HCT116 (cell line): ENCODE measurements at regions not wholly inside any gene's neighbourhood (a gene's known extent, or its start where the extent isn't known, plus 50 kb on each side); places are given as distances from the start of the nearest gene placed in this dataset.

Source experiments
- ATAC-seq: fragments of 200-7000 bp; cut with Tn5 transposase; 2 replicates; pipeline ENCODE4 v1.9.1; 2020; ENCODE audit warnings: mild to moderate bottlenecking, moderate library complexity
- BruUV-seq: library from RNA; stranded (reverse); fragments of 400-500 nt; replicated peaks from 2 replicates; lab custom pipeline; 2021; lab: Mats Ljungman, UMichigan
- CTCF ChIA-PET: fragments of 300-600 bp; sonication (Branson Sonifier 250); formaldehyde crosslinking; loops from one replicate; lab custom pipeline; 2021; ENCODE audit warnings: antibody characterized with exemption; lab: Charles Lee
- POLR2A ChIA-PET: fragments of 300-600, 350-600 bp; sonication (Branson Sonifier 250); formaldehyde crosslinking; loops from one replicate; lab custom pipeline; 2021; ENCODE audit warnings: antibody characterized with exemption; lab: Charles Lee
- RAD21 ChIA-PET, 2 experiments: fragments of 300-600 bp; sonication (Branson Sonifier 250); formaldehyde crosslinking; loops; one replicate each; lab custom pipeline; 2023; ENCODE audit warnings: low total read pairs in 2 of 2; ENCODE audit not compliant: uncharacterized antibody in 2 of 2, unreplicated experiment in 2 of 2, low non-redundant PET in 1 of 2; lab: Charles Lee
- DNase-seq: peaks from one replicate; pipeline ENCODE4 v3.0.0-alpha.2; 2010; ENCODE audit warnings: low read depth, low spot score
- H2AFZ ChIP-seq: fragments of 200-600 bp; shearing (Covaris generic), sonication (generic); 2 replicates; pipeline ENCODE4 v1.6.1; 2017; ENCODE audit warnings: low read depth, mixed run types, mixed read lengths, antibody characterized with exemption, low read length; ENCODE audit not compliant: poor library complexity, severe bottlenecking
- H3K27ac ChIP-seq: 2 replicates; pipeline ENCODE4 v1.5.1; 2012; ENCODE audit warnings: low read depth, low read length
- H3K27me3 ChIP-seq: fragments of 200-600 bp; sonication (generic); 2 replicates; pipeline ENCODE4 v1.6.1; 2016; ENCODE audit warnings: mixed run types, low read length, mixed read lengths; ENCODE audit not compliant: insufficient read depth
- H3K36me3 ChIP-seq, 2 experiments: fragments of 200-500 bp in 1 of 2; fragments of 200-600 bp in 1 of 2; sonication (Bioruptor generic) in 1 of 2; sonication (generic) in 1 of 2; 2 replicates each; pipeline versions ENCODE4 v1.5.1 to v1.6.1; 2014 to 2016; ENCODE audit warnings: low read length in 2 of 2, inconsistent platforms in 1 of 2, mixed read lengths in 1 of 2, mixed run types in 1 of 2; ENCODE audit not compliant: insufficient read depth in 2 of 2, control insufficient read depth in 1 of 2
- H3K4me1 ChIP-seq, 2 experiments: fragments of 200-600 bp in 1 of 2; sonication (generic) in 1 of 2; 2 replicates each; pipeline versions ENCODE4 v1.5.1 to v1.6.1; 2012 to 2017; ENCODE audit warnings: low read length in 2 of 2, inconsistent platforms in 1 of 2, mild to moderate bottlenecking in 1 of 2, mixed read lengths in 1 of 2, mixed run types in 1 of 2, moderate library complexity in 1 of 2; ENCODE audit not compliant: insufficient read depth in 2 of 2, control insufficient read depth in 1 of 2
- H3K4me2 ChIP-seq: fragments of 200-600 bp; sonication (generic); 2 replicates; pipeline ENCODE4 v1.6.1; 2017; ENCODE audit warnings: mixed run types, low read length, mixed read lengths
- H3K4me3 ChIP-seq, 2 experiments: fragments of 200-600 bp in 1 of 2; sonication (generic) in 1 of 2; replicated peaks in 1 of 2; 2 replicates each; pipeline ENCODE4 v1.5.1; 2011 to 2016; ENCODE audit warnings: low read length in 2 of 2, control low read depth in 1 of 2, low read depth in 1 of 2, mild to moderate bottlenecking in 1 of 2, mixed read lengths in 1 of 2, mixed run types in 1 of 2
- H3K79me2 ChIP-seq: fragments of 200-600 bp; sonication (generic); 2 replicates; pipeline ENCODE4 v1.6.1; 2017; ENCODE audit warnings: mild to moderate bottlenecking, mixed run types, low read length, moderate library complexity, mixed read lengths; ENCODE audit not compliant: insufficient read depth
- H3K9ac ChIP-seq: fragments of 200-600 bp; sonication (generic); 2 replicates; pipeline ENCODE4 v1.6.1; 2016; ENCODE audit warnings: low read length, mixed read lengths
- H3K9me2 ChIP-seq: fragments of 200-600 bp; sonication (generic), shearing (Covaris generic); 2 replicates; pipeline ENCODE4 v1.6.1; 2017; ENCODE audit warnings: mixed run types, mild to moderate bottlenecking, moderate library complexity; ENCODE audit not compliant: insufficient read depth
- H3K9me3 ChIP-seq, 2 experiments: fragments of 200-500 bp in 1 of 2; fragments of 200-600 bp in 1 of 2; sonication (Bioruptor generic) in 1 of 2; sonication (generic) in 1 of 2; 2 replicates each; pipeline ENCODE4 v1.6.1; 2014 to 2017; ENCODE audit warnings: low read length in 2 of 2, mixed read lengths in 2 of 2, inconsistent platforms in 1 of 2, low read depth in 1 of 2, mild to moderate bottlenecking in 1 of 2, mixed run types in 1 of 2, moderate library complexity in 1 of 2; ENCODE audit not compliant: control insufficient read depth in 1 of 2, insufficient read depth in 1 of 2
- H4K20me1 ChIP-seq: fragments of 200-600 bp; sonication (generic), shearing (Covaris generic); 2 replicates; pipeline ENCODE4 v1.6.1; 2017; ENCODE audit warnings: mixed run types, mild to moderate bottlenecking, moderate library complexity; ENCODE audit not compliant: insufficient read depth
- ATF3 ChIP-seq: IDR thresholded peaks from 2 replicates; pipeline ENCODE4 v1.6.1; 2012
- CBX3 ChIP-seq: IDR thresholded peaks from 2 replicates; pipeline ENCODE4 v1.6.1; 2012; ENCODE audit warnings: low read depth
- CEBPB ChIP-seq: IDR thresholded peaks from 2 replicates; pipeline ENCODE4 v1.6.1; 2012; ENCODE audit warnings: low read depth
- ELF1 ChIP-seq: IDR thresholded peaks from 2 replicates; pipeline ENCODE4 v1.6.1; 2012; ENCODE audit warnings: low read depth, borderline replicate concordance
- EZH2 ChIP-seq: fragments of 200-600 bp; sonication (generic); IDR thresholded peaks from 2 replicates; pipeline ENCODE4 v1.6.1; 2017; ENCODE audit warnings: antibody characterized with exemption, mixed run types
- EZH2phosphoT487 ChIP-seq: fragments of 200-600 bp; IDR thresholded peaks from 2 replicates; pipeline ENCODE4 v1.6.1; 2018; ENCODE audit warnings: antibody characterized with exemption, borderline replicate concordance
- FOSL1 ChIP-seq: IDR thresholded peaks from 2 replicates; pipeline ENCODE4 v1.6.1; 2012; ENCODE audit warnings: low read depth
- JUND ChIP-seq: IDR thresholded peaks from 2 replicates; pipeline ENCODE4 v1.6.1; 2012
- MAX ChIP-seq: IDR thresholded peaks from 2 replicates; pipeline ENCODE4 v1.6.1; 2012
- POLR2A ChIP-seq: IDR thresholded peaks from 2 replicates; pipeline ENCODE4 v1.7.0; 2011; ENCODE audit warnings: borderline replicate concordance; ENCODE audit not compliant: insufficient read depth, insufficient read length; ENCODE audit errors: extremely low read depth
- POLR2AphosphoS5 ChIP-seq: IDR thresholded peaks from 2 replicates; pipeline ENCODE4 v1.6.1; 2011; ENCODE audit warnings: mild to moderate bottlenecking, low read depth, low read length, moderate library complexity
- RAD21 ChIP-seq: IDR thresholded peaks from 2 replicates; pipeline ENCODE4 v1.6.1; 2012; ENCODE audit warnings: low read depth, mild to moderate bottlenecking
- REST ChIP-seq: IDR thresholded peaks from 2 replicates; pipeline ENCODE4 v1.6.1; 2012; ENCODE audit warnings: low read depth
- SIN3A ChIP-seq: IDR thresholded peaks from 2 replicates; pipeline ENCODE4 v1.6.1; 2012; ENCODE audit warnings: low read depth
- SP1 ChIP-seq: IDR thresholded peaks from 2 replicates; pipeline ENCODE4 v1.6.1; 2012; ENCODE audit warnings: low read depth
- SRF ChIP-seq: IDR thresholded peaks from 2 replicates; pipeline ENCODE4 v1.6.1; 2012; ENCODE audit warnings: low read depth
- TCF7L2 ChIP-seq: IDR thresholded peaks from 2 replicates; pipeline ENCODE4 v1.7.0; 2011; ENCODE audit warnings: borderline replicate concordance, inconsistent platforms; ENCODE audit not compliant: insufficient read depth, insufficient read length; ENCODE audit errors: extremely low read depth
- ZFX ChIP-seq: fragments of 450-650 bp; IDR thresholded peaks from 2 replicates; pipeline ENCODE4 v1.6.1; 2017
- ZNF274 ChIP-seq: fragments of 200-500 bp; sonication (Bioruptor generic); IDR thresholded peaks from 2 replicates; pipeline ENCODE4 v1.6.1; 2014; ENCODE audit warnings: mild to moderate bottlenecking, low read depth, low read length, inconsistent platforms
- intact Hi-C: fragments of 100-400 bp; cut with micrococcal nuclease; formaldehyde crosslinking; loops from 2 replicates; pipeline ENCODE4 v1.10.0; 2022

DNA sequence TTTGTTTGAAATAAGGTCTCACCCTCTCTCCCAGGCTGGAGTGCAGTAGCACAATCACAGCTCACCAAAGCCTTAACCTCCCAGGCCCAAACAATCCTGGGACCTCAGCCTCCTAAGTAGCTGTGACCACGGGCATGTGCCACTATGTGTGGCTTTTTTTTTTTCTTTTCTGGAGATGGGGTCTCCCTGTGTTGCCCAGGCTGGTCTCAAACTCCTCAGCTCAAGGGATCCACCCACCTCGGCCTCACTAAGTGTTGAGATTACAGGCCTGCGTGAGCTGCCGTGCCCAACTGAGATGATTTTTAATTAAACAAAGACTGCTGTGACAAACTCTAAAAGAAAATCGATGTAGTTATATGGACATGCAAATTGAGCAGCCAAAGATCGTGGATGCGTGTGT lies 768.4 kb upstream of the ADGRL2 start:
- H3K4me2 ChIP-seq = no peak overlapping the region
- POLR2A ChIA-PET = no interaction called here
- H3K27me3 ChIP-seq = no peaks in the 10 kb centered on the region
- no peak overlapping the region for H2AFZ ChIP-seq
- TF ChIP-seq ELF1 = no peak
- TF ChIP-seq MAX = no peak
- no peak for TF ChIP-seq EZH2phosphoT487
- TF ChIP-seq SP1 = no peak
- TF ChIP-seq EZH2 = no peak
- no peak for TF ChIP-seq POLR2AphosphoS5
- no peak for TF ChIP-seq CEBPB
- TF ChIP-seq RAD21 = no peak
- no peaks in the 10 kb centered on the region for H3K4me1 ChIP-seq
- intact Hi-C loops = no loop called here
- RAD21 ChIA-PET = no interaction called here
- H3K4me3 ChIP-seq = no peak overlapping the region
- BruUV-seq = no TSS peak
- H3K9me3 ChIP-seq = no peaks in the 10 kb centered on the region
- H3K9ac ChIP-seq = no peak overlapping the region
- H3K27ac ChIP-seq = no peak overlapping the region
- no peaks in the 10 kb centered on the region for H3K79me2 ChIP-seq
- ATAC-seq = no peak
- H4K20me1 ChIP-seq = no peaks in the 10 kb centered on the region
- H3K36me3 ChIP-seq = no peaks in the 10 kb centered on the region
- no peak for DNase-seq
- CTCF ChIA-PET = no interaction called here
- no peaks in the 10 kb centered on the region for H3K9me2 ChIP-seq

GRCh38 chr1:81030441-81030840 lies 770.3 kb upstream of the ADGRL2 start:
- Histone ChIP-seq H3K36me3 (no peaks in the 10 kb centered on the region), H3K9ac (no peak overlapping the region), H3K27ac (no peak overlapping the region), H3K27me3 (no peaks in the 10 kb centered on the region), H3K4me1 (no peaks in the 10 kb centered on the region), H2AFZ (no peak overlapping the region), H3K79me2 (no peaks in the 10 kb centered on the region), H3K9me3 (no peaks in the 10 kb centered on the region), H3K9me2 (no peaks in the 10 kb centered on the region), H4K20me1 (no peaks in the 10 kb centered on the region), H3K4me3 (no peak overlapping the region), H3K4me2 (no peak overlapping the region)
- no TSS peak for BruUV-seq
- intact Hi-C loops = no loop called here
- ChIA-PET RAD21 (no interaction called here), POLR2A (no interaction called here), CTCF (no interaction called here)
- no peak for ATAC-seq
- DNase-seq = no peak
- TF ChIP-seq SRF = no peak
- no peak for TF ChIP-seq ZFX
- TF ChIP-seq ATF3 = no peak
- no peak for TF ChIP-seq MAX
- TF ChIP-seq EZH2phosphoT487 = no peak
- TF ChIP-seq JUND = no peak
- no peak for TF ChIP-seq FOSL1
- no peak for TF ChIP-seq RAD21
- TF ChIP-seq SIN3A = no peak
- TF ChIP-seq EZH2 = no peak
- TF ChIP-seq ZNF274 = no peak
- no peak for TF ChIP-seq TCF7L2
- TF ChIP-seq CBX3 = no peak
- TF ChIP-seq ELF1 = no peak
- no peak for TF ChIP-seq REST
- no peak for TF ChIP-seq POLR2A
